ENCODE measurements at regions not wholly inside any gene's neighbourhood (a gene's known extent, or its start where the extent isn't known, plus 50 kb on each side); places are given as distances from the start of the nearest gene placed in this dataset.

GRCh38 chr21:20611008-20611407 is 387.2 kb upstream of the NCAM2 start:
- no peak overlapping the region for H3K4me3 ChIP-seq (ENCODE audit: low read length)
- H3K27ac ChIP-seq (ENCODE audit: low read length), result no peak overlapping the region
- H3K4me2 ChIP-seq (ENCODE audit: low read depth, low read length), result no peak overlapping the region
- no peak for DNase-seq
- H3K9me3 ChIP-seq (replicated peaks; ENCODE audit: insufficient read depth, low read length), result no peaks in the 10 kb centered on the region
- no peaks in the 10 kb centered on the region for H3K4me1 ChIP-seq (ENCODE audit: low read length)
- H3K27me3 ChIP-seq (replicated peaks; ENCODE audit: insufficient read depth, low read length), result no peaks in the 10 kb centered on the region
- no peak overlapping the region for H2AFZ ChIP-seq (ENCODE audit: low read length)
- H3K9me2 ChIP-seq (replicated peaks; ENCODE audit: insufficient read depth, low read length), result no peaks in the 10 kb centered on the region
- no peaks in the 10 kb centered on the region for H3F3A ChIP-seq (ENCODE audit: insufficient read depth, low read length)
- no peak for TF ChIP-seq EZH2 (optimal IDR thresholded peaks at IDR 0.05; ENCODE audit: low read depth, low read length)
- no peak for TF ChIP-seq CTCF (IDR thresholded peaks at IDR 0.05; ENCODE audit: low read length)
- no peak for TF ChIP-seq EZH2phosphoT487 (IDR thresholded peaks at IDR 0.05; ENCODE audit: low read length)
- no peaks in the 10 kb centered on the region for H4K20me1 ChIP-seq (ENCODE audit: insufficient read depth, low read length)
- no peak overlapping the region for H3K9ac ChIP-seq (ENCODE audit: low read length)
- H3K36me3 ChIP-seq (replicated peaks; ENCODE audit: insufficient read depth, low read length), result no peaks in the 10 kb centered on the region
- H3K79me2 ChIP-seq (ENCODE audit: low read length), result no peaks in the 10 kb centered on the region

- TF ChIP-seq EZH2 (optimal IDR thresholded peaks at IDR 0.05; ENCODE audit: low read depth, low read length), result no peak
- no peak for TF ChIP-seq EZH2phosphoT487 (IDR thresholded peaks at IDR 0.05; ENCODE audit: low read length)
- TF ChIP-seq CTCF (IDR thresholded peaks at IDR 0.05; ENCODE audit: low read length), result no peak
Measured at GRCh38 chr21:20613654-20614053, 384.6 kb upstream of the NCAM2 start.

GRCh38 chr21:20617130-20617529 is 381.1 kb upstream of the NCAM2 start:
- no peak for TF ChIP-seq CTCF (IDR thresholded peaks at IDR 0.05; ENCODE audit: low read length)
- no peak for TF ChIP-seq EZH2phosphoT487 (IDR thresholded peaks at IDR 0.05; ENCODE audit: low read length)
- TF ChIP-seq EZH2 (optimal IDR thresholded peaks at IDR 0.05; ENCODE audit: low read depth, low read length), result no peak
- Histone ChIP-seq H3K4me1 (ENCODE audit: low read length) (peaks cover 5% of the 10 kb centered on the region; the same call in 1 of the 2 replicates), H3K4me3 (ENCODE audit: low read length) (no peak overlapping the region), H3K4me2 (ENCODE audit: low read depth, low read length) (no peak overlapping the region), H3K27ac (ENCODE audit: low read length) (no peak overlapping the region), H2AFZ (ENCODE audit: low read length) (no peak overlapping the region), H3K9ac (ENCODE audit: low read length) (no peak overlapping the region), H3K36me3 (replicated peaks; ENCODE audit: insufficient read depth, low read length) (no peaks in the 10 kb centered on the region), H4K20me1 (ENCODE audit: insufficient read depth, low read length) (no peaks in the 10 kb centered on the region), H3K9me3 (replicated peaks; ENCODE audit: insufficient read depth, low read length) (no peaks in the 10 kb centered on the region), H3K27me3 (replicated peaks; ENCODE audit: insufficient read depth, low read length) (no peaks in the 10 kb centered on the region), H3K79me2 (ENCODE audit: low read length) (no peaks in the 10 kb centered on the region), H3F3A (ENCODE audit: insufficient read depth, low read length) (no peaks in the 10 kb centered on the region; the same call in 1 of the 2 replicates), H3K9me2 (replicated peaks; ENCODE audit: insufficient read depth, low read length) (no peaks in the 10 kb centered on the region)
- no peak for DNase-seq

More at GRCh38 chr21:20613654-20614053, 384.6 kb upstream of the NCAM2 start:
- Histone ChIP-seq H3K9me2 (replicated peaks; ENCODE audit: insufficient read depth, low read length) (no peaks in the 10 kb centered on the region), H3K4me1 (ENCODE audit: low read length) (no peaks in the 10 kb centered on the region), H3F3A (ENCODE audit: insufficient read depth, low read length) (no peaks in the 10 kb centered on the region; the same call in 1 of the 2 replicates), H3K27ac (ENCODE audit: low read length) (no peak overlapping the region), H4K20me1 (ENCODE audit: insufficient read depth, low read length) (no peaks in the 10 kb centered on the region), H3K36me3 (replicated peaks; ENCODE audit: insufficient read depth, low read length) (no peaks in the 10 kb centered on the region), H3K4me2 (ENCODE audit: low read depth, low read length) (no peak overlapping the region), H3K4me3 (ENCODE audit: low read length) (no peak overlapping the region), H2AFZ (ENCODE audit: low read length) (no peak overlapping the region), H3K27me3 (replicated peaks; ENCODE audit: insufficient read depth, low read length) (no peaks in the 10 kb centered on the region), H3K79me2 (ENCODE audit: low read length) (no peaks in the 10 kb centered on the region), H3K9me3 (replicated peaks; ENCODE audit: insufficient read depth, low read length) (no peaks in the 10 kb centered on the region), H3K9ac (ENCODE audit: low read length) (no peak overlapping the region)
- DNase-seq, result no peak

All from MM.1S (cell line).